ENCODE measurements at regions not wholly inside any gene's neighbourhood (a gene's known extent, or its start where the extent isn't known, plus 50 kb on each side); places are given as distances from the start of the nearest gene placed in this dataset.

GRCh38 chr5:97676608-97677007 is 493.6 kb upstream of the RIOK2 start:
- no peak for TF ChIP-seq CTCF (IDR thresholded peaks at IDR 0.05; ENCODE audit: insufficient read depth, missing control alignments)
- no peak for FAIRE-seq
- no peak for DNase-seq (ENCODE audit: insufficient read length, low spot score)

GRCh38 chr5:97694091-97694490 is 511.0 kb upstream of the RIOK2 start:
- DNase-seq (ENCODE audit: insufficient read length, low spot score) (no peak), FAIRE-seq (no peak)

GRCh38 chr5:97714424-97714823 is 531.4 kb upstream of the RIOK2 start:
- TF ChIP-seq CTCF (IDR thresholded peaks at IDR 0.05; ENCODE audit: insufficient read depth, missing control alignments), result no peak
- no peak for FAIRE-seq
- no peak for DNase-seq (ENCODE audit: insufficient read length, low spot score)

More at GRCh38 chr5:97694091-97694490, 511.0 kb upstream of the RIOK2 start:
- TF ChIP-seq CTCF (IDR thresholded peaks at IDR 0.05; ENCODE audit: insufficient read depth, missing control alignments), result no peak

- DNase-seq (ENCODE audit: insufficient read length, low spot score) (no peak), FAIRE-seq (no peak)
- no peak for TF ChIP-seq CTCF (IDR thresholded peaks at IDR 0.05; ENCODE audit: insufficient read depth, missing control alignments)
Measured at GRCh38 chr5:97726106-97726505, 543.1 kb upstream of the RIOK2 start.

GRCh38 chr5:97728920-97729319 is 545.9 kb upstream of the RIOK2 start:
- no peak for TF ChIP-seq CTCF (IDR thresholded peaks at IDR 0.05; ENCODE audit: insufficient read depth, missing control alignments)
- FAIRE-seq (no peak), DNase-seq (ENCODE audit: insufficient read length, low spot score) (no peak)

GRCh38 chr5:97729938-97730337 is 546.9 kb upstream of the RIOK2 start:
- DNase-seq (ENCODE audit: insufficient read length, low spot score) (no peak), FAIRE-seq (no peak)
- no peak for TF ChIP-seq CTCF (IDR thresholded peaks at IDR 0.05; ENCODE audit: insufficient read depth, missing control alignments)

- DNase-seq (ENCODE audit: insufficient read length, low spot score) (no peak), FAIRE-seq (no peak)
- no peak for TF ChIP-seq CTCF (IDR thresholded peaks at IDR 0.05; ENCODE audit: insufficient read depth, missing control alignments)
Measured at GRCh38 chr5:97735209-97735608, 552.2 kb upstream of the RIOK2 start.
